ENCODE measurements at regions not wholly inside any gene's neighbourhood (a gene's known extent, or its start where the extent isn't known, plus 50 kb on each side); places are given as distances from the start of the nearest gene placed in this dataset.
"Not testable (repeated sequence)": the region's sequence is repeated elsewhere in the genome, so short reads cannot be mapped to it uniquely, and the experiment has no call there.

DNA sequence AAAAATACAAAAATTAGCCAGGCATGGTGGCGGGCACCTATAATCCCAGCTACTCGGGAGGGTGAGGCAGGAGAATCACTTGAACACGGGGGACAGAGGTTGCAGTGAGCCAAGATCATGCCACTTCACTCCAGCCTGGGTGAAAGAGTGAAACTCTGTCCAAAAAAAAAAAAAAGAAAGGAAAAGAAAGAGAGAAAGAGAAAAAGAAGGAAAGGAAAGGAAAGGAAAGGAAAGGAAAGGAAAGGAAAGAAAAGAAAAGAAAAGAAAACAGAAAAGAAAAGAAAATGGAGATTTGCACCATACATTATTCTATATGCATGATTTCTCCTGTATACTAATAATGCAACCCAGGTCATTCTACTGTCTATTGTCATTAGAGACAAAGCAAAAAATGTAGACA lies 421.5 kb downstream of the PCDH19 start:
- not testable (repeated sequence) for DNase-seq

DNA sequence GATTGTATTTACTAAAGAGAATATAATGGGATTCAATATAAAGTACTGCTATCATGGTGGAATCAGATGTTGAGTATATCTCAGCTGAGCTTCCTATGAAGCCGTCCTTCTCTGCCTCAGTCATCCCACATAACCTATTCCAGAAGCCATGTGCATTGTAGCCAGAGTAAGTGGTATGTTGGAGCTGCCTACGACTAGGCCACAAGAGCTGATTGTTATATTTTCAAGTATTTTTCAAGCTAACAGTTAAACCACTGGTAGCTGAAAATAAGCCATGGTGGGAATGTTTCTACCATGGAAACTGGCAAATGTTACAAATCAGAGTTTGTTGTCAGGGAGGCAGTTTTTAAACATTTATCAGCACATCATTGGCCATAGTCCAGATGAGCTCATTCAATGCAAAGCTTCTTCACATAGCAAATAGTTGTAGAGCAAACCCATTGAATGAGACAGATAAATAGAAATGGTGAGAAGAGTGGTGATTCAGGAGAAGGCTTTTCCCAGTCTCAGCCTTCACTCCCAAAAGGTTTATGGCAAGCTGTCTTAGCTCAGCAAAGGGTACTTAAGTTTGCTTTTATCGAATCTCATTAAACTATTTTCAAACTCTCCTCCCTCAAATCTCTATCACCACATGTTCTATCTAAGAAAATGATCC lies 436.4 kb downstream of the PCDH19 start:
- DNase-seq: no peak

DNA sequence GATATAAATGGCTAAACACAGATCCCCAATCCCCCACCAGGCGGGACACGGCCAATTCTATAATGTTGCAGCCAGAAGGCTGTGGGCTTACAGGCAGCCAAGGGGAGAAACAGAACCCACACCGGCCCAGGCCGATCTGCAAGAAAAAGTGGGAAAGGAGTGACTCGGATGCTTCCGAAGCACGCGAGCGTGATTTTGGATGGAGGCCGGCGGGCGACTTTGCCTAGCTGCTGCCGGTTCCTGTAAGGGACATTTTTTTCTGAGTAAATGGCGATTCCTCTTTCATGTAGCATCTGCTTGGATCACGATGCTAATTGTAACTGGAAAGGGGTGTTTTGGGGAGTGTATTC lies 470.2 kb downstream of the PCDH19 start:
- DNase-seq: no peak

GRCh38 chrX:99939206-99939882 lies 470.7 kb downstream of the PCDH19 start:
- not testable (repeated sequence) for DNase-seq

DNA sequence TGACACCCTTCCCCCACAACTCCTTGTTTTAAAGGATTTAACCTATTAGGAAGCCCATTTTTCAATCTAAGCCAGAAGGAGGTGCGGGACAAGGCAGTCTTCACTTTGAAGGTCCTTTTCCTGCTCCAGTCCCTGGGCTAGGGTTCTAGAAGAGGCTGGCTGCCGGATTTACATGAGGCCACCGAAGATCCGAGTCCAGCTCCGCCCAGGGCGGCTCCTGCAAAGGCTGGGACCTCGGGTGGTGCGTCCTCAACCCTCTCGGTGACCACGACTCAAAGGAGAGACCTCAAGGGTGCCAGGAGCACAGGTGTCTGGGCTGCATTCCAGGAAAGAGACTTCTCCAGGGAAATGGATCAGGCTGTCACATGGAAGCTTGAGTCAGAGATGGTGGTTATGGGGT lies 471.6 kb downstream of the PCDH19 start:
- DNase-seq: no peak

DNA sequence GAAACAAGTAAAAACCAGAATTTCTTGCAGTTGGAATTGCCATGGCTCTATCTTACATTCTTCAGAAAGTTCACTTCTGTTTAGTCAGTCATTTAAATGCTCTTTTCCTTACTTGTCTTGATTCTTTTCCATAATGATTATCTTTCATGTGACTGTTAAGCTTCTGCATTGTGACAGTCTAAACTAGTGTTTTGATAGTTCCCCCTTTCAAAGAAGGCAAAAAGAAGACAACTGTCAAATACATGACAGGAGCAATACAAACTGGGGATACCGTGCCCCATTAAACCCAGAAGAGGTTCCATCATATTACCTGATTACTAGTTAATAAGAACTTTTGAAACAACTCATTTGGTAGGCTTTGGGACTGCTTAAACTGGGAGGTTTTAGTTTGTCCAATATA lies 476.2 kb downstream of the PCDH19 start:
- no peak for DNase-seq

DNA sequence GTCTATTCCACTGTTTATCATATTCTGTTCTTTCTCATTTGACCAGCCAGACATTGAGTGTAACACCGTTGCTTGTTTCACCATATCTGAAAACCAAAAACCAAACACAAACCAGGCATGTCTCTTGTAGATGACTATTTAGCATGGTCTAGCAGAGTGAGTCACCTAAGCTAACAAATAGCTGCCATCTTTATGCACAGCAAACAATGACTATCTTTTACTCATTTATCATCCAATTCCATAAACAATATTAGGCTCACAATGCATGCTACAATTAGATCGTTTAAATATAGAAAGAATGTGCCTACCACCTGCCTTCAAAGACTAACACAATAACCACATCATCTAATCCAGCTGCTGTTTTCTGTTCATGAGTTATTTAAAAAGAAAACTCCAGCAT lies 495.4 kb downstream of the PCDH19 start:
- DNase-seq: peak; percentile 37

- DNase-seq: no peak
Observed at GRCh38 chrX:99913611-99914010, 496.5 kb downstream of the PCDH19 start.

- DNase-seq: no peak
Observed at GRCh38 chrX:99909946-99910345, 500.1 kb downstream of the PCDH19 start.

GRCh38 chrX:99901091-99901490 lies 509.0 kb downstream of the PCDH19 start:
- no peak for DNase-seq

- DNase-seq: no peak
Observed at GRCh38 chrX:99887918-99888317, 522.2 kb downstream of the PCDH19 start.

DNA sequence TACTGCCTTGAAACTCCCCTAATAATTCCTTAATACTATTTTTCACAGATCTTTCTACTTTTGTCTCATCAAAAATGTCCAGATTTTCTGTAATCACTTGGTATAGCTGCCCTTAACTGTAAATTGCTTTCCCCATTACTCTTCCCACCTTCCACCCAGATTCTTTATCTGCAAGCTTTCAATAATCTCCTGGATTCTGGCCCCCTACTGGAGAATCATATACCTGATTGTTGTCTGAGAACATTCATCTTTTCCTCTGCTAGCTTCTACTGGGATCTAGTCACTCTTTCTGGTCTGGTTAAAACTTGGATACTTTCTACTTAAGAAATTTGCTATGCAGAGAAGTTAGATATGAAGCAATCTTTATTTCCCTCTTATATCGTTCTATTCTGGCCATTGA lies 552.6 kb downstream of the PCDH19 start:
- DNase-seq: no peak

- no peak for DNase-seq
Observed at GRCh38 chrX:99833821-99834220, 576.3 kb downstream of the PCDH19 start.

GRCh38 chrX:99820197-99820596 lies 589.9 kb downstream of the PCDH19 start:
- DNase-seq: no peak

GRCh38 chrX:99800016-99800415 lies 610.1 kb downstream of the PCDH19 start:
- DNase-seq: no peak

GRCh38 chrX:99798936-99799335 lies 611.1 kb downstream of the PCDH19 start:
- no peak for DNase-seq

DNA sequence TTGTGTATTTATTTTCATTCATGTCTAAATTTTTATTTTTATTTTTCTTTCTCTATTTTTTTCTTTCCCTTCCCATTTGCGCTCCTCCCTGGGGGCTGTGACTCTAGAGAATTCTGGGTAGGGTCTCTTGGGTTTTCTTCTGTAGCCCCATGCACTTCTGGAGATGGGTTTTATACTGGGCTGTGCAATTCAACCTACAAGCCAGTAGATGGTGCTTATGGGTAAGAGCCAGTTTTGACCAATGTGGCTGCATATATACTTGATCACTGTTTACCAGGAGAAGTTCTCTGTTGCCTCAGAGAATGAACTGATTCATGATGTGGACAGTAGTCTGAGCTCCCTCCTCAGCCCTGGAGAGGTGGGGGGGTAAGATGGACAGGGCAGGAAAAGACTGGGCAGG lies 614.6 kb downstream of the PCDH19 start:
- no peak for DNase-seq

DNA sequence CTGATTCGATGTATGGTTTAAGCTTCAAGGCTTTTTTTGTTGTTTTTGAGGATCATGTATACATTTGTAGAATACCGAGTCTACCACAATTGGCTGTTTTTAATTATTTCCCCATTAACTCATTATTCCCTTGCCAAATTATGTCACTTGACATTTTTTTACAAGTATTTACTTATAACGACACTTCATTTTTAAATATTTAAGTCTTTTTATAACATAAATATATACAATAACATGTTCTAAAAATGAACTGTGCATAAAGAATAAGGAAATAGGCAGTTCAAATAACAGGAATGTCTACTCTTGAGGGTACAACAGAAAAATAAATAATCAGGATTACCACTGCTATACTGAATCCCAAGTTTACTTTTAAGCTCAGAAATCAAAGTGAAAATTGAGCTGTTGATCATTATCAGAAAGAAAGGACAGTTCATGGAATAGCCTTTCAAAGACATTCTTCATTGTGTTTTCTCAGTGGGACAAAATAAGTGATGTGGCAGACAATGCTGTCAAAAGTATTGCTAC lies 627.5 kb downstream of the PCDH19 start:
- no peak for DNase-seq

GRCh38 chrX:99777912-99778311 lies 632.2 kb downstream of the PCDH19 start:
- DNase-seq: no peak

- no peak for DNase-seq
Observed at GRCh38 chrX:99761731-99762130, 648.3 kb downstream of the PCDH19 start.

DNA sequence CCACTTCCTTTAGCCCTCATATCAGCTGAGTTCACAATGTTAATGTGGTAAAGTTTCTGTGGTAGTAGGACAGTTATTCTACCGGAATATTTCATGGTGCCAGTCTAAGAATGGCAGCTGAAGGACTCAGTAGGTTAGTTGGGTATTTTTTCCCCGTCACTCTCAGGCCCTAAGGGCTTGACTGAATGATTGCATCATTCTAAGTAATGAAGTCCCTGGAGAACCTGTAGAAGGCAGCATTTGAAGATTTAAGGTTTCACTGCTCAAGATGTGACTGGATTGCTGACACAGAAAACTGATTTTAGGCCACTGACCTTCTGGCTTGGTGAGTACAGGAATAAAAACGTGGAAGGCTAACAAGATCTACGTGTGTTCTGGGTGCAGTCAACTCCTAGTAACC lies 657.3 kb downstream of the PCDH19 start:
- DNase-seq: no peak

DNA sequence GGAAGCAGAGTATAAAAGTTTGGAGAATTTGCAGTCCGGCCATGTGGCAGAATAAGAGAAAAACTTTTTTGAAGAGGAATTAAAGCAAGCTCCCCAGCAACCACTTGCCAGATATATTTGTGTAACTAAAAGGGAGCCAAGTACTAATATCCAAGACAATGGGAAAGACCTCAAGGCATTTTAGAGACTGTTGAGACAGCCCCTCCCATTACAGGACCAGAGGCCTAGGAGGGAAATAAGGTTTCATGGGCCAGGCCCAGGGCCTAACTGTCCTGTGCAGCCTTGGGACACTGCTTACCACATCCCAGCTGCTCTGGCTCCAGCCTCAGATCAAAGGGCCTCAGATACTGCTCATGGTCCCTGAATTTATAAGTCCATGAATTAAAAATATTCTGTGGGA lies 659.4 kb downstream of the PCDH19 start:
- no peak for DNase-seq

DNA sequence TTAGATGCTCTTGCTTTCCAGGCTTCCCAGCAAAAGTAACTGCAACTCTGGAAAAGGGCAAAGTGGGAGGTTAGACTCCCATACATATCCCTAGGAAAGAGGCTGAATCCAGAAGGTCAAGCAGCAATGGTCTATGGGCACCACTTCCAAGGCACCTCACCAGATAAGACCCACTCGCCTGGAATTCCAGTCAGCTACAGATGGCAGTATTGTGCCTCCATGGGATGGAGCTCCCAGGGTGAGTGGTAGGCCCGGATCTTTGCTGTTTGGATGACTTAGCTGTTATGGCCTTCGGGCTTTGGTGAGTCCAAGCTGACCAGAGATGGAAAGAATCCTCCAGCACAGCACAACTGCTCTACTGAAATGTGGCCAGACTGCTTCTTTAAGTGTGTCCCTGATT lies 688.0 kb downstream of the PCDH19 start:
- DNase-seq: no peak

DNA sequence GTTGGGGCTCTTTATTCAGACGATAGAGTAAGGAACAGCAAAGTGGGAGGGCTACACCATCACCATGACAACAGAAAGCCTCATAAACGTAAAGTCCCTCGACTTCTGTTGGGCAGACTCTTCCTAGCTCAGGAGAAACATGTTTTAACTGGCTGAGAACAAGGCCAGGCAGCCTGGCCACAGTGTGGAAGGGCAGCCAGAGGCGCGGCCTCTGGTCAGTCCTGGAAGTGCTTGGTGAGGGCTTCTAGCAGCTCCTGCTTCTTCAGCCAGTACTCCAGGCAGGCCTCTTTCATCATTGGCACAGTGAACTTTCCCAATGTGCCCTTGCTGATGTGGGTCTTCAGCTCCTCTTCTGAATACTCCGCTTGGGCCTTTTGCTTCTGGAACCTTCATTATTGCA lies 690.9 kb downstream of the PCDH19 start:
- no peak for DNase-seq

DNA sequence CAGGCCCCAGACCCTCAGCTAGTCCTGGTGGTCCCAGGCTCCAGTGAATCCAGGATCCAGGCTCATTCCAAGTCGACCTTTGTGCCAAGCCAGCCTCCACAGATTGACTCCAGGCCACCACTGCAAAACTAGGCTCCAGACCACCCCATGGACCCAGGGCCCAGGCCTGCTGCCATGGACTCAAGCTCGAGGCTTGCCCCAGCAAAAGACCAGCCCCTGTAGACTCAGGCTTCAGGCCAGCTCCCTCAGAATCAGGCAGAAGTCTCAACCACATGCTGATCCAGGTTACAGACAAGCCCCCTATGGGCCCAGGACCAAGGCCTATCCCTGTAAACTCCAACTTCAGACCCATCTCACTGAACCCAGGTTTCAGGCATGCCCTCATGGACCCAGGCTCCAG lies 692.4 kb downstream of the PCDH19 start:
- DNase-seq: no peak

Data from NCI-H774 (cell line).